GM12878 (cell line): ENCODE measurements at regions not wholly inside any gene's neighbourhood (a gene's known extent, or its start where the extent isn't known, plus 50 kb on each side); places are given as distances from the start of the nearest gene placed in this dataset.

Source experiments
- CREB1 ChIP-seq: IDR thresholded peaks from 2 replicates; pipeline ENCODE4 v1.6.1; 2012; ENCODE audit warnings: low read depth, mild to moderate bottlenecking, inconsistent platforms
- FOS ChIP-seq: IDR thresholded peaks from 3 replicates; pipeline ENCODE4 v1.6.1; 2011; ENCODE audit warnings: borderline replicate concordance; ENCODE audit not compliant: insufficient read length; ENCODE audit errors: extremely low read depth
- GATAD2B ChIP-seq: fragments of 450-650 bp; conservative IDR thresholded peaks from 2 replicates; pipeline ENCODE4 v1.6.1; 2017; ENCODE audit warnings: low read depth, mild to moderate bottlenecking, moderate library complexity
- MXI1 ChIP-seq: fragments of 150-350 bp; IDR thresholded peaks from 2 replicates; pipeline ENCODE4 v1.6.1; 2011; ENCODE audit warnings: low read depth, mild to moderate bottlenecking, inconsistent platforms, low read length, improper control_type of control experiment
- NR2C2 ChIP-seq: IDR thresholded peaks from 2 replicates; pipeline ENCODE4 v1.6.1; 2011; ENCODE audit warnings: borderline replicate concordance, low read depth; ENCODE audit not compliant: control insufficient read depth, insufficient read length
- NRF1 ChIP-seq: conservative IDR thresholded peaks from 2 replicates; pipeline ENCODE4 v1.6.1; 2011; ENCODE audit warnings: mild to moderate bottlenecking, low read depth, low read length, improper control_type of control experiment
- POLR2A ChIP-seq: IDR thresholded peaks from 2 replicates; pipeline ENCODE4 v1.6.1; 2011; ENCODE audit warnings: low read depth, mild to moderate bottlenecking, low read length
- SPI1 ChIP-seq: IDR thresholded peaks from 2 replicates; pipeline ENCODE4 v1.6.1; 2011; ENCODE audit warnings: low read depth, mild to moderate bottlenecking, low read length, moderate library complexity, borderline replicate concordance; ENCODE audit not compliant: insufficient read depth
- TCF12 ChIP-seq: IDR thresholded peaks from 2 replicates; pipeline ENCODE4 v1.6.1; 2011; ENCODE audit warnings: low read depth, mild to moderate bottlenecking, low read length
- TF ChIP-seq, protein P1 (sequence below), 3 experiments: IDR thresholded peaks in 2 of 3; conservative IDR thresholded peaks in 1 of 3; 2 replicates each; pipeline ENCODE4 v1.5.1; 2011; ENCODE audit warnings: low read depth in 3 of 3, low read length in 3 of 3, mild to moderate bottlenecking in 3 of 3, control low read depth in 2 of 3, moderate library complexity in 2 of 3, inconsistent platforms in 1 of 3, mixed read lengths in 1 of 3; ENCODE audit not compliant: control insufficient read depth in 2 of 3, insufficient read depth in 1 of 3; ENCODE audit errors: extremely low read depth in 1 of 3

DNA sequence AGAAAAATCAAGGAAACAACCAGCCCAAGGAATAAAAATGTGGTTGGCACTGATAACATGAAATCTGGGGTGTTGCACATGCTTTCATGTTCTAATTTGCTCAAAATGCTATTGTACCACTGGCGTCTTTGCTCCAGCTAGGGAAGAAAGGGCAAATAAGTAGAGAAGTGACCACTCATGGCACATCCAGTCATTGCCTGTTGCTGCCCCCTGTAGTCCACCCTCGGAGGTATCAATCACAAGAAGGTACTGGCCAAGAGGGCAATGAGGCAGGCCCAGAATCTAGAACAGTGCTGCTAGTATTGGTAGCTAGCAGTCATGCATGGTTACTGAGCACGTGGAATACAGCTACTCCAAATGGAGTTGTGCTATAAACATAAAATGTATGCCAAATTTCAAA is 213.4 kb downstream of the CDCA7 start:
- TF ChIP-seq MXI1 (no peak), NRF1 (no peak), CREB1 (no peak), TCF12 (no peak), FOS (no peak), NR2C2 (no peak), SPI1 (no peak), GATAD2B (no peak), POLR2A (no peak)
- TF ChIP-seq, protein P1, sequence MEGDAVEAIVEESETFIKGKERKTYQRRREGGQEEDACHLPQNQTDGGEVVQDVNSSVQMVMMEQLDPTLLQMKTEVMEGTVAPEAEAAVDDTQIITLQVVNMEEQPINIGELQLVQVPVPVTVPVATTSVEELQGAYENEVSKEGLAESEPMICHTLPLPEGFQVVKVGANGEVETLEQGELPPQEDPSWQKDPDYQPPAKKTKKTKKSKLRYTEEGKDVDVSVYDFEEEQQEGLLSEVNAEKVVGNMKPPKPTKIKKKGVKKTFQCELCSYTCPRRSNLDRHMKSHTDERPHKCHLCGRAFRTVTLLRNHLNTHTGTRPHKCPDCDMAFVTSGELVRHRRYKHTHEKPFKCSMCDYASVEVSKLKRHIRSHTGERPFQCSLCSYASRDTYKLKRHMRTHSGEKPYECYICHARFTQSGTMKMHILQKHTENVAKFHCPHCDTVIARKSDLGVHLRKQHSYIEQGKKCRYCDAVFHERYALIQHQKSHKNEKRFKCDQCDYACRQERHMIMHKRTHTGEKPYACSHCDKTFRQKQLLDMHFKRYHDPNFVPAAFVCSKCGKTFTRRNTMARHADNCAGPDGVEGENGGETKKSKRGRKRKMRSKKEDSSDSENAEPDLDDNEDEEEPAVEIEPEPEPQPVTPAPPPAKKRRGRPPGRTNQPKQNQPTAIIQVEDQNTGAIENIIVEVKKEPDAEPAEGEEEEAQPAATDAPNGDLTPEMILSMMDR (IDR thresholded peaks at IDR 0.05 in 2 of 3, conservative IDR thresholded peaks at IDR 0.05 in 1 of 3; ENCODE audit: control insufficient read depth in 2 of 3, extremely low read depth in 1 of 3, insufficient read depth in 1 of 3, low read depth in 3 of 3, low read length in 3 of 3), result peak in 2 of 3 experiments; percentile 7 to 13; a peak in 1 of 6 replicates
